GM12874 (cell line): ENCODE measurements at regions not wholly inside any gene's neighbourhood (a gene's known extent, or its start where the extent isn't known, plus 50 kb on each side); places are given as distances from the start of the nearest gene placed in this dataset.

Experiments used
- CTCF ChIP-seq: IDR thresholded peaks from 2 replicates; pipeline ENCODE4 v1.5.1; 2011; ENCODE audit warnings: low read depth, mild to moderate bottlenecking, control low read depth, low read length, moderate library complexity; ENCODE audit not compliant: insufficient read depth

- no peak for TF ChIP-seq CTCF
Measured at GRCh38 chr1:81391125-81391828, 409.5 kb upstream of the ADGRL2 start.

- no peak for TF ChIP-seq CTCF
Measured at GRCh38 chr1:81388435-81388834, 412.3 kb upstream of the ADGRL2 start.

DNA sequence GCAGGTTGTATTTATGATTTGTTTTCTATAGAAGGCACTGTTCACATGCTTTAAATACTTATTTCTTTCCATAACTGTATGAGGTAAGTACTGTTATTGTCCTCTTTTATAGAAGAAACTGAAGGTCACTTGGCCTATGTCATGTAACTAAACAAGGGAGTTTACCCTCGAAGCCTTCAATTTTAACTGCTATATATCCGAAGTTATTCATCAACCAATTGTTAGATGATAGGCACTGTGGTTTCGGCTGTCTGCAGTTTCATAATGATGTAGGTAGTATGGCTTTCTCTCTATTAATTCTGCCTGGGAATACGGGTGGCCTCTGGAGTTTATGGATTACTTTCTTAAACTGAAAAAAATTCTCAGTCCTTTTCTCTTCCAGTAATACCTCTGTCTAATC lies 413.3 kb upstream of the ADGRL2 start:
- no peak for TF ChIP-seq CTCF

- TF ChIP-seq CTCF: no peak
Measured at GRCh38 chr1:81382561-81382960, 418.2 kb upstream of the ADGRL2 start.

GRCh38 chr1:81381881-81382280 lies 418.9 kb upstream of the ADGRL2 start:
- no peak for TF ChIP-seq CTCF

GRCh38 chr1:81380436-81380835 lies 420.3 kb upstream of the ADGRL2 start:
- no peak for TF ChIP-seq CTCF

GRCh38 chr1:81379430-81379829 lies 421.3 kb upstream of the ADGRL2 start:
- TF ChIP-seq CTCF: no peak

DNA sequence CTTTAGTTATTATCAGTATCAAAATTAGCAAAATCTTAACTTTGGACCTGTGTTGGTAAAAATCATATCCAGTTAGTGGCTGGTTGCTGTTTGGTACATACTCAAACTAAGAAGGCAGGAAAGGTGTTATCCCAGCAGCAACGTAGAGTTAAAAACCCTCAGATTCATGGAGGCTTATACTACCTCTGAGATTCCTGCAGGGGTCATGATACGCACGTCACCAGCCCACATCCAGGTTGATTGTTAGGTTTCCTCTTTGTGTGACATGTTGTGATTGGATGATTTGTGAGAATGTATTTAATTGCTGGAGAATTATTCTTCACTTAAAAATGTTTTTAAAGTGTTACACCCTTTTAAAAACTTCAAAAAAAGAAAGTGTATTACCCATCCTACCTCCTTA lies 423.3 kb upstream of the ADGRL2 start:
- no peak for TF ChIP-seq CTCF
